GM23248 (cell line): ENCODE measurements at regions not wholly inside any gene's neighbourhood (a gene's known extent, or its start where the extent isn't known, plus 50 kb on each side); places are given as distances from the start of the nearest gene placed in this dataset.

ENCODE experiments used
- DNase-seq: peaks from one replicate; pipeline ENCODE4 v3.0.0-alpha.2; 2015
- H2AFZ ChIP-seq: fragments of 200-600 bp; sonication (generic); 2 replicates; pipeline ENCODE4 v1.6.1; 2016; ENCODE audit warnings: antibody characterized with exemption
- H3F3A ChIP-seq: fragments of 200-600 bp; sonication (generic); 2 replicates; pipeline ENCODE4 v1.6.1; 2016; ENCODE audit warnings: mild to moderate bottlenecking, antibody characterized with exemption, mixed run types; ENCODE audit not compliant: insufficient read depth
- H3K27ac ChIP-seq: fragments of 200-600 bp; sonication (generic); 2 replicates; pipeline ENCODE4 v1.5.1; 2016; ENCODE audit warnings: mild to moderate bottlenecking
- H3K27me3 ChIP-seq: fragments of 200-600 bp; sonication (generic); replicated peaks from 2 replicates; pipeline ENCODE4 v1.6.1; 2016; ENCODE audit warnings: mild to moderate bottlenecking; ENCODE audit not compliant: insufficient read depth
- H3K36me3 ChIP-seq: fragments of 200-600 bp; sonication (generic); 2 replicates; pipeline ENCODE4 v1.6.1; 2016; ENCODE audit warnings: low read depth, mild to moderate bottlenecking
- H3K4me1 ChIP-seq: fragments of 200-600 bp; sonication (generic); 2 replicates; pipeline ENCODE4 v1.6.1; 2016; ENCODE audit warnings: mild to moderate bottlenecking; ENCODE audit not compliant: insufficient read depth
- H3K4me2 ChIP-seq: fragments of 200-600 bp; sonication (generic); one replicate; pipeline ENCODE4 v1.6.1; 2016; ENCODE audit warnings: mild to moderate bottlenecking; ENCODE audit not compliant: unreplicated experiment
- H3K4me3 ChIP-seq: fragments of 200-600 bp; sonication (generic); 2 replicates; pipeline ENCODE4 v1.5.1; 2016; ENCODE audit warnings: mild to moderate bottlenecking
- H3K79me2 ChIP-seq: fragments of 200-600 bp; sonication (generic); 2 replicates; pipeline ENCODE4 v1.6.1; 2016; ENCODE audit warnings: mild to moderate bottlenecking; ENCODE audit not compliant: insufficient read depth
- H3K9ac ChIP-seq: fragments of 200-600 bp; sonication (generic); 2 replicates; pipeline ENCODE4 v1.6.1; 2016; ENCODE audit warnings: mild to moderate bottlenecking
- H3K9me2 ChIP-seq: fragments of 200-600 bp; sonication (generic); 2 replicates; pipeline ENCODE4 v1.6.1; 2016; ENCODE audit warnings: mixed run types, mild to moderate bottlenecking, moderate library complexity; ENCODE audit not compliant: insufficient read depth
- H3K9me3 ChIP-seq: fragments of 200-600 bp; sonication (generic); one replicate; pipeline ENCODE4 v1.6.1; 2017; ENCODE audit warnings: low read depth
- H4K20me1 ChIP-seq: fragments of 200-600 bp; sonication (generic); 2 replicates; pipeline ENCODE4 v1.6.0; 2016; ENCODE audit not compliant: insufficient read depth
- EZH2 ChIP-seq: fragments of 200-600 bp; sonication (generic); IDR thresholded peaks from 2 replicates; pipeline ENCODE4 v1.6.1; 2018; ENCODE audit warnings: antibody characterized with exemption, mild to moderate bottlenecking; ENCODE audit not compliant: insufficient read depth, poor library complexity, severe bottlenecking
- EZH2phosphoT487 ChIP-seq: fragments of 200-600 bp; sonication (generic); IDR thresholded peaks from 2 replicates; pipeline ENCODE4 v1.6.1; 2018; ENCODE audit warnings: antibody characterized with exemption, moderate library complexity, mild to moderate bottlenecking, low read depth; ENCODE audit not compliant: insufficient read depth
- WGBS, 2 experiments: methylation state at CpG; one replicate each; pipeline ENCODE4 v1.1.6; 2015 to 2017; ENCODE audit warnings: low lambda C conversion rate in 2 of 2, low coverage in 1 of 2; ENCODE audit errors: missing lambda C conversion rate in 2 of 2; 5-methylcytosine and 5-hydroxymethylcytosine counted together
- in situ Hi-C: fragments of 300-500 bp; cut with MboI; formaldehyde crosslinking; loops from 2 replicates; pipeline ENCODE4 v1.15.0; 2020

- Histone ChIP-seq H3K9ac (no peak overlapping the region), H2AFZ (no peak overlapping the region), H3K4me1 (no peaks in the 10 kb centered on the region), H3K4me2 (no peak overlapping the region), H3K79me2 (no peaks in the 10 kb centered on the region), H3F3A (no peaks in the 10 kb centered on the region), H3K9me3 (no peaks in the 10 kb centered on the region), H3K27ac (no peak overlapping the region), H3K36me3 (no peaks in the 10 kb centered on the region), H3K27me3 (no peaks in the 10 kb centered on the region; the same call in 1 of the 2 replicates), H4K20me1 (no peaks in the 10 kb centered on the region), H3K9me2 (no peaks in the 10 kb centered on the region), H3K4me3 (no peak overlapping the region)
- in situ Hi-C loops = no loop called here
- TF ChIP-seq EZH2phosphoT487 (no peak), EZH2 (no peak)
- 31 to 41% methylated on average over 8 of the region's 8 CpGs for WGBS, 2 experiments
- DNase-seq = no peak
These were observed 118.4 kb downstream of the CPZ start for GRCh38 chr4:8710946-8711345.

GRCh38 chr4:8710416-8710815 is 117.9 kb downstream of the CPZ start:
- no peaks in the 10 kb centered on the region for H3K36me3 ChIP-seq
- no peak overlapping the region for H3K27ac ChIP-seq
- H3K4me3 ChIP-seq = no peak overlapping the region
- H3F3A ChIP-seq = no peaks in the 10 kb centered on the region
- no peak overlapping the region for H2AFZ ChIP-seq
- WGBS, 2 experiments = 57 to 67% methylated on average over 5 to 6 of the region's 6 CpGs
- in situ Hi-C loops = no loop called here
- H3K27me3 ChIP-seq = no peaks in the 10 kb centered on the region; the same call in 1 of the 2 replicates
- H3K4me1 ChIP-seq = no peaks in the 10 kb centered on the region
- H4K20me1 ChIP-seq = no peaks in the 10 kb centered on the region
- DNase-seq = no peak
- no peak overlapping the region for H3K4me2 ChIP-seq
- no peaks in the 10 kb centered on the region for H3K9me3 ChIP-seq
- H3K79me2 ChIP-seq = no peaks in the 10 kb centered on the region
- H3K9ac ChIP-seq = no peak overlapping the region
- no peaks in the 10 kb centered on the region for H3K9me2 ChIP-seq
- TF ChIP-seq EZH2 (no peak), EZH2phosphoT487 (no peak)

- Histone ChIP-seq H3K9me3 (no peaks in the 10 kb centered on the region), H4K20me1 (no peaks in the 10 kb centered on the region), H3K79me2 (no peaks in the 10 kb centered on the region), H2AFZ (no peak overlapping the region), H3K27ac (no peak overlapping the region), H3K4me2 (no peak overlapping the region), H3K4me3 (no peak overlapping the region), H3K36me3 (no peaks in the 10 kb centered on the region), H3K4me1 (no peaks in the 10 kb centered on the region), H3K9ac (no peak overlapping the region), H3K9me2 (no peaks in the 10 kb centered on the region), H3F3A (no peaks in the 10 kb centered on the region), H3K27me3 (no peaks in the 10 kb centered on the region; the same call in 1 of the 2 replicates)
- TF ChIP-seq EZH2 = no peak
- no peak for TF ChIP-seq EZH2phosphoT487
- in situ Hi-C loops = no loop called here
- 50 to 53% methylated on average over 23 of the region's 23 CpGs for WGBS, 2 experiments
- DNase-seq = no peak
These were observed 117.3 kb downstream of the CPZ start for GRCh38 chr4:8709729-8710360.

DNA sequence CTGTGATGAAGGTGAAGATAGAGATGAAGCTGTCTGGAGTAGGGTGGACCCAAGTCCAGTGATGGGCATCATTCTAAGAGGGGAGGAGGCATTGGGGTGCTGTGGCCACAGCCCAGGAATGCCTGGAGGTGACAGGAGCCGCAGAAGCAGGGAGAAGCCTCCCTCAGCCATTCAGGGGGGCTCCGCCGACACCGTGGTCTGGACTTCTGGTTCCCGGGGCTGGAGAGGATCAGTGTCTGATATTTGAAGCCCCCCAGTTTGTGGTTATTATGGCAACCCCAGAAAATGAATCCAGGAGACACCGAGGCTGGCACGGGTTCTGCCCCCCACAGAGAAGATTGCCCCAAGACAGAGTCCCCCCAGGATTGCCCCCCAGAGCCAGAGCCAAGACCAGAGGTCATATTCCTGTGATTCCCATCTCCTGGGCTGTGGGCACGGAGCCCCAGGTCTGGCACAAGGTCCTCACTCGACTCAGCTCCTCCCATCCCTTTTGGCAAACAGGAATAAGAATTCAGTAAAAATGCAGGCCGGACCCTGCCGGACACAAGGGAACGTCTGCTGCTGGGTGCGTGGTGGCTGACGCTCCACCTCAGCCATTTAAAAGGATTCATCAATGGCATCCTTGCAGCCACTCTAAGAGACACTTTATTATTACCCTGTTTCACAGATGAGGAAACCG is 116.6 kb downstream of the CPZ start:
- in situ Hi-C loops = no loop called here
- H3K9me3 ChIP-seq = no peaks in the 10 kb centered on the region
- TF ChIP-seq EZH2 = no peak
- no peak for TF ChIP-seq EZH2phosphoT487

More for the DNA sequence above, 116.6 kb downstream of the CPZ start:
- Histone ChIP-seq H3K79me2 (no peaks in the 10 kb centered on the region), H3K9me2 (no peaks in the 10 kb centered on the region), H3K4me1 (no peaks in the 10 kb centered on the region), H3K27ac (no peak overlapping the region), H3K36me3 (no peaks in the 10 kb centered on the region), H4K20me1 (no peaks in the 10 kb centered on the region), H3K27me3 (no peaks in the 10 kb centered on the region; the same call in 1 of the 2 replicates), H2AFZ (no peak overlapping the region), H3K9ac (no peak overlapping the region), H3K4me3 (no peak overlapping the region), H3F3A (no peaks in the 10 kb centered on the region), H3K4me2 (no peak overlapping the region)
- DNase-seq = no peak
- 52 to 56% methylated on average over 15 of the region's 15 CpGs for WGBS, 2 experiments
